ENCODE measurements at regions not wholly inside any gene's neighbourhood (a gene's known extent, or its start where the extent isn't known, plus 50 kb on each side); places are given as distances from the start of the nearest gene placed in this dataset.

DNA sequence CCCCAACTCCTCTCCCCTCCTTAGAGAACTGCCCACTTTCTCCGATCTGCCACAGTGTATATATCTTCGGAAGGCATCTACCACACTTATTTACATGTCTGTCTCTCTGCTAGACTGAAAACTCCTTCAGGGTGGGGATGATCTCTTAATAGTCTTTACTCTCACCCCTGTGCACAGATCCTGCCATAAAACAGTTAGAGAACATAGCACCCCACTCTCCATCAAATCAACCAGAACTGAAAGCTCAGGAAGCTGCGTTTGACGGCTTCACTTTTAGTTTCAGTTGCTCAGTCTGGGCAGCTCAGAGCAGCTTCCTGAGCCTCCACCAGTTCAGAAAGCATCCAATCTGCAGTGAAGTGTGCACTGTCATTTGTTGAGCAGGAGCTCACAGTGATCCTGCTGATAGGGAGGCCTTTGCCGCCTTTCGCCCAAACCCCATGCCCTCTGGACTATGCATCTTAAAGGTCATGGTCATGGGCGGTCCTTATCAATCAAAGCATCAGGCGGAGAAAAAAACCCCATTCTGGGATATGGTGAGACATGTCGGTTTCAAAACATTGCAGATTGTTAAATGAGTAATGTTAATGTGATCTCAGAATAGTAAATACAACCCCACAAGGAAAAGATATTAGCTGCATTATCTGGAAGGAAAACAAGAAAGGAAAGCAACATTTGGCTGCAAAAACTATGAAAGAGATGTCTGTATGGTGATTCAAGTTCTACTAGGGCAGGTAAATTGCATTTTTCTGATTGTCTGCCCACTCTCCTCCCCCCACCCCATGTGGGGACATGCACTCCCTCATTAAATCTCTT is 167.1 kb upstream of the ADO start:
- Histone ChIP-seq H2AFZ (peak overlapping the region; percentile 59), H3K4me2 (ENCODE audit: unreplicated experiment) (peak overlapping the region; percentile 70), H3K79me2 (ENCODE audit: insufficient read depth) (no peaks in the 10 kb centered on the region), H3K9ac (peak overlapping the region; percentile 63), H3K27ac (peak overlapping the region; percentile 89), H3K27me3 (replicated peaks; ENCODE audit: insufficient read depth) (no peaks in the 10 kb centered on the region), H3K4me1 (ENCODE audit: insufficient read depth) (peaks cover 26% of the 10 kb centered on the region), H3F3A (ENCODE audit: insufficient read depth) (peaks cover 20% of the 10 kb centered on the region), H3K9me3 (ENCODE audit: low read depth) (no peaks in the 10 kb centered on the region), H3K9me2 (ENCODE audit: insufficient read depth) (no peaks in the 10 kb centered on the region), H4K20me1 (ENCODE audit: insufficient read depth) (no peaks in the 10 kb centered on the region), H3K4me3 (peak overlapping the region; percentile 25), H3K36me3 (ENCODE audit: low read depth) (no peaks in the 10 kb centered on the region)
- no peak for TF ChIP-seq EZH2 (IDR thresholded peaks at IDR 0.05; ENCODE audit: insufficient read depth, poor library complexity, severe bottlenecking)
- in situ Hi-C loops (cut with MboI): no loop called here
- peak; percentile 79 for DNase-seq
- WGBS, 2 experiments (ENCODE audit: low coverage in 1 of 2, low lambda C conversion rate in 2 of 2, missing lambda C conversion rate in 2 of 2): 39 to 40% methylated on average over 9 of the region's 9 CpGs

DNA sequence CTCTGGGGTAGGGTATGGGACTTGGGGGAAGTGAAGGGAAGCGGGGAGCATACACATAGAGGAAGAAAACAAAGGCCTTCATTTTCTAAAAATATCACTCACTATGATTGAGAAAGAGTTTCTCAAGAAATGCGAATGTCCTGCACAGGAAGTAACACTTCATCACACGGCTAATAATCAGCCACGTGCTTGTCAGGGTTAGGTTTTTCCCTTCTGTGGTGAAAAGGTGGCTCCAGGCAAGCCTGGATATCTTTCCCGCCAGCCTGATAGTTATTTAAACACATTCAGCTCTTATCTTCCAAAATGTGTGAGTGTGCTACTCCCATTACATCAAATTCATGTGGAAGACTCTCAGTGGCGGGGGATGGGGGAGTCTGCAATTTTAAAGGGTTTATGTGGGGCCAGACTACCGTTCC is 166.4 kb upstream of the ADO start:
- in situ Hi-C loops (cut with MboI): no loop called here
- peak; percentile 63 for DNase-seq
- Histone ChIP-seq H2AFZ (peak overlapping the region; percentile 59), H4K20me1 (ENCODE audit: insufficient read depth) (no peaks in the 10 kb centered on the region), H3K9ac (peak overlapping the region; percentile 63), H3K9me3 (ENCODE audit: low read depth) (no peaks in the 10 kb centered on the region), H3K27me3 (replicated peaks; ENCODE audit: insufficient read depth) (no peaks in the 10 kb centered on the region), H3K36me3 (ENCODE audit: low read depth) (no peaks in the 10 kb centered on the region), H3K9me2 (ENCODE audit: insufficient read depth) (no peaks in the 10 kb centered on the region), H3K27ac (peak overlapping the region; percentile 89), H3K4me3 (peak overlapping the region; percentile 25), H3F3A (ENCODE audit: insufficient read depth) (peaks cover 20% of the 10 kb centered on the region), H3K4me2 (ENCODE audit: unreplicated experiment) (peak overlapping the region; percentile 70), H3K4me1 (ENCODE audit: insufficient read depth) (peaks cover 26% of the 10 kb centered on the region), H3K79me2 (ENCODE audit: insufficient read depth) (no peaks in the 10 kb centered on the region)
- no peak for TF ChIP-seq EZH2 (IDR thresholded peaks at IDR 0.05; ENCODE audit: insufficient read depth, poor library complexity, severe bottlenecking)
- no peak for TF ChIP-seq EZH2phosphoT487 (IDR thresholded peaks at IDR 0.05; ENCODE audit: insufficient read depth, low read depth)
- 38 to 47% methylated on average over 7 of the region's 7 CpGs for WGBS, 2 experiments (ENCODE audit: low coverage in 1 of 2, low lambda C conversion rate in 2 of 2, missing lambda C conversion rate in 2 of 2)

DNA sequence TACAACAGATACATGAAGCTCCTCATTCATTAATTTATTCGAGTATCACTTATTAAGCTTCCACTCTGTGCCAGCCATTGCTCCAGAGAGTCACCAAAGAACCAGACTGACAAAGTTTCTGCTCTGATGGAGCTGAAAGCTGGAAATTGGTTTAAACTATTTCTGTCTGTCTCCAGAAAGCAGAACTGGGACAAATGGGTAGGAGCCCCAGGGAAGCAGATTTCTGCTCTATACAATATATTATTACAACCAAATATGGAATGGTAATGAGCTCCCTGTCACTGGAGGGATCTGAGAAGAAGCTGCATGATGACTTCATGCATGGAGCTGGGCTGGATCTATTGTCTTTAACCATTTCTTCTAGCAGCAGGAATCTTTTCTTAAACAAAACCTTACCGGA is 165.4 kb upstream of the ADO start:
- WGBS, 2 experiments (ENCODE audit: low coverage in 1 of 2, low lambda C conversion rate in 2 of 2, missing lambda C conversion rate in 2 of 2): 78 to 82% methylated on average over 2 of the region's 2 CpGs
- no peaks in the 10 kb centered on the region for H4K20me1 ChIP-seq (ENCODE audit: insufficient read depth)
- H3K27ac ChIP-seq: no peak overlapping the region
- peaks cover 26% of the 10 kb centered on the region for H3K4me1 ChIP-seq (ENCODE audit: insufficient read depth)
- no peaks in the 10 kb centered on the region for H3K27me3 ChIP-seq (replicated peaks; ENCODE audit: insufficient read depth)
- H2AFZ ChIP-seq: no peak overlapping the region
- in situ Hi-C loops (cut with MboI): no loop called here
- no peaks in the 10 kb centered on the region for H3K79me2 ChIP-seq (ENCODE audit: insufficient read depth)
- H3K9ac ChIP-seq: no peak overlapping the region
- no peak for DNase-seq
- TF ChIP-seq EZH2 (IDR thresholded peaks at IDR 0.05; ENCODE audit: insufficient read depth, poor library complexity, severe bottlenecking) (no peak), EZH2phosphoT487 (IDR thresholded peaks at IDR 0.05; ENCODE audit: insufficient read depth, low read depth) (no peak)
- H3F3A ChIP-seq (ENCODE audit: insufficient read depth): peaks cover 20% of the 10 kb centered on the region
- H3K36me3 ChIP-seq (ENCODE audit: low read depth): no peaks in the 10 kb centered on the region
- H3K9me2 ChIP-seq (ENCODE audit: insufficient read depth): no peaks in the 10 kb centered on the region
- H3K4me3 ChIP-seq: no peak overlapping the region
- H3K9me3 ChIP-seq (ENCODE audit: low read depth): no peaks in the 10 kb centered on the region
- H3K4me2 ChIP-seq (ENCODE audit: unreplicated experiment): no peak overlapping the region

DNA sequence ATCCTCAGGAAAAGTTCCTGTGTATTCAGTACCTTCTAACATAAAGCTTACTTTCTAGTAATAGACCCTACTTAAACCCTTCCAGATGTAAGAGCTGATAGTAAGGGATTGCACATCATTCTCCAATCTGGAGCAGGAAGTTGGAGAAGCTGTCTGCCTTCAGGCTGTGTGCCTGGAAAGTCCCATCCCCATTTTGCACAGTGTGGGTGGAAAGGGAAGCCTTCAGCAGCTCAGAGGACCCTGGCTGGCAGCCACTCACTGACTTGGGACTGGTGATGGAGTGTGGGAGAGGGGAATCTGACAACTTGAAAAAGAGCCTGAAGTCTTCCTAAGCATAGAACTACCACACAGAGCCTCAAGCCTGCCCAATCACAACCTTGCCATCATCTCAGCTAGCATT is 164.1 kb upstream of the ADO start:
- Histone ChIP-seq H3K9me3 (ENCODE audit: low read depth) (no peaks in the 10 kb centered on the region), H3K79me2 (ENCODE audit: insufficient read depth) (no peaks in the 10 kb centered on the region), H3K4me1 (ENCODE audit: insufficient read depth) (peaks cover 26% of the 10 kb centered on the region), H3K36me3 (ENCODE audit: low read depth) (no peaks in the 10 kb centered on the region), H3K4me2 (ENCODE audit: unreplicated experiment) (no peak overlapping the region), H2AFZ (no peak overlapping the region), H4K20me1 (ENCODE audit: insufficient read depth) (no peaks in the 10 kb centered on the region), H3K9ac (no peak overlapping the region), H3K27me3 (replicated peaks; ENCODE audit: insufficient read depth) (no peaks in the 10 kb centered on the region), H3K9me2 (ENCODE audit: insufficient read depth) (no peaks in the 10 kb centered on the region), H3K4me3 (no peak overlapping the region), H3F3A (ENCODE audit: insufficient read depth) (peaks cover 20% of the 10 kb centered on the region), H3K27ac (no peak overlapping the region)
- in situ Hi-C loops (cut with MboI): no loop called here
- TF ChIP-seq EZH2 (IDR thresholded peaks at IDR 0.05; ENCODE audit: insufficient read depth, poor library complexity, severe bottlenecking) (no peak), EZH2phosphoT487 (IDR thresholded peaks at IDR 0.05; ENCODE audit: insufficient read depth, low read depth) (no peak)
- DNase-seq: peak; percentile 34

All from GM23248 (cell line).